Neuronal stem cell (in vitro differentiated cells): ENCODE measurements at regions not wholly inside any gene's neighbourhood (a gene's known extent, or its start where the extent isn't known, plus 50 kb on each side); places are given as distances from the start of the nearest gene placed in this dataset.

Experiments
- DNase-seq: peaks from one replicate; pipeline ENCODE4 v3.0.0-alpha.2; 2013; ENCODE audit warnings: low spot score
- H2AFZ ChIP-seq: one replicate; pipeline ENCODE4 v1.6.1; 2013; ENCODE audit warnings: mild to moderate bottlenecking, low read length, inconsistent platforms
- H2AK5ac ChIP-seq: 2 replicates; pipeline ENCODE4 v1.6.1; 2013; ENCODE audit warnings: low read depth, mild to moderate bottlenecking, inconsistent platforms, low read length, moderate library complexity, mixed read lengths
- H2BK120ac ChIP-seq: 2 replicates; pipeline ENCODE4 v1.6.1; 2013; ENCODE audit warnings: low read depth, mild to moderate bottlenecking, inconsistent platforms, low read length, moderate library complexity, mixed read lengths
- H2BK12ac ChIP-seq: one replicate; pipeline ENCODE4 v1.6.1; 2013; ENCODE audit warnings: low read length, inconsistent platforms
- H2BK15ac ChIP-seq: 2 replicates; pipeline ENCODE4 v1.6.1; 2013; ENCODE audit warnings: mild to moderate bottlenecking, low read length, inconsistent platforms, mixed read lengths
- H2BK5ac ChIP-seq: one replicate; pipeline ENCODE4 v1.6.1; 2013; ENCODE audit warnings: inconsistent platforms, mild to moderate bottlenecking, low read length, moderate library complexity
- H3K14ac ChIP-seq: one replicate; pipeline ENCODE4 v1.6.1; 2013; ENCODE audit warnings: low read length, inconsistent platforms
- H3K18ac ChIP-seq: 2 replicates; pipeline ENCODE4 v1.6.1; 2013; ENCODE audit warnings: low read length, inconsistent platforms
- H3K23ac ChIP-seq: 2 replicates; pipeline ENCODE4 v1.6.1; 2013; ENCODE audit warnings: low read depth, mild to moderate bottlenecking, mixed read lengths, low read length, inconsistent platforms; ENCODE audit not compliant: poor library complexity
- H3K27ac ChIP-seq: replicated peaks from 3 replicates; pipeline ENCODE4 v1.5.1; 2013; ENCODE audit warnings: low read length, inconsistent platforms
- H3K27me3 ChIP-seq, 3 experiments: 2 replicates each; pipeline ENCODE4 v1.6.1; 2013; ENCODE audit warnings: low read length in 3 of 3, mild to moderate bottlenecking in 2 of 3, inconsistent platforms in 1 of 3, low read depth in 1 of 3, mixed read lengths in 1 of 3, moderate library complexity in 1 of 3; ENCODE audit not compliant: control insufficient read depth in 3 of 3, insufficient read depth in 3 of 3
- H3K36me3 ChIP-seq, 2 donors: replicated peaks in 1 of 2; 2 replicates each; pipeline ENCODE4 v1.6.1; 2013; ENCODE audit warnings: low read length in 2 of 2; ENCODE audit not compliant: control insufficient read depth in 2 of 2, insufficient read depth in 2 of 2
- H3K4ac ChIP-seq: 2 replicates; pipeline ENCODE4 v1.6.1; 2013; ENCODE audit warnings: inconsistent platforms, mild to moderate bottlenecking, low read length, moderate library complexity
- H3K4me1 ChIP-seq, 2 donors: 1 replicate in 1 of 2; 2 replicates in 1 of 2; pipeline ENCODE4 v1.6.1; 2013; ENCODE audit warnings: low read length in 2 of 2, low read depth in 1 of 2; ENCODE audit not compliant: control insufficient read depth in 2 of 2, insufficient read depth in 1 of 2
- H3K4me2 ChIP-seq: one replicate; pipeline ENCODE4 v1.6.1; 2013; ENCODE audit warnings: mild to moderate bottlenecking, low read length, inconsistent platforms; ENCODE audit not compliant: insufficient read depth, poor library complexity, severe bottlenecking
- H3K4me3 ChIP-seq, 2 donors: 2 replicates each; pipeline ENCODE4 v1.5.1; 2013; ENCODE audit warnings: low read length in 2 of 2, mild to moderate bottlenecking in 2 of 2, inconsistent platforms in 1 of 2, moderate library complexity in 1 of 2
- H3K79me1 ChIP-seq: one replicate; pipeline ENCODE4 v1.6.1; 2013; ENCODE audit warnings: low read depth, mild to moderate bottlenecking, inconsistent platforms, low read length, moderate library complexity
- H3K9ac ChIP-seq: one replicate; pipeline ENCODE4 v1.6.1; 2013; ENCODE audit warnings: mild to moderate bottlenecking, low read depth, low read length, inconsistent platforms; ENCODE audit not compliant: poor library complexity
- H3K9me3 ChIP-seq, 2 donors: replicated peaks in 1 of 2; 2 replicates each; pipeline versions ENCODE3 to v1.6.1; 2013; ENCODE audit warnings: low read length in 2 of 2, mild to moderate bottlenecking in 2 of 2, inconsistent platforms in 1 of 2, low read depth in 1 of 2, mixed read lengths in 1 of 2, moderate library complexity in 1 of 2; ENCODE audit not compliant: control insufficient read depth in 2 of 2, insufficient read depth in 1 of 2
- H4K8ac ChIP-seq: one replicate; pipeline ENCODE4 v1.6.1; 2013; ENCODE audit warnings: low read depth, mild to moderate bottlenecking, inconsistent platforms, low read length, moderate library complexity
- H4K91ac ChIP-seq: one replicate; pipeline ENCODE4 v1.6.1; 2013; ENCODE audit warnings: low read length, low read depth, mild to moderate bottlenecking, inconsistent platforms; ENCODE audit not compliant: poor library complexity
- WGBS, 2 donors: extraction: QIAGEN DNeasy Blood & Tissue Kit; methylation state at CpG; one replicate each; pipeline ENCODE4 v1.1.7; 2013; ENCODE audit warnings: missing lambda C conversion rate in 2 of 2, mixed read lengths in 1 of 2; ENCODE audit not compliant: insufficient read length in 2 of 2, insufficient replicate concordance in 1 of 2; ENCODE audit errors: extremely low coverage in 2 of 2; 5-methylcytosine and 5-hydroxymethylcytosine counted together

GRCh38 chr20:43789593-43789992, 62.8 kb upstream of the GTSF1L start:
- Histone ChIP-seq H3K4me2 (no peak overlapping the region), H3K4ac (no peak overlapping the region), H4K91ac (no peak overlapping the region), H3K18ac (no peak overlapping the region), H4K8ac (no peak overlapping the region), H3K9ac (no peak overlapping the region), H3K27ac (no peak overlapping the region), H3K79me1 (no peaks in the 10 kb centered on the region), H3K14ac (no peak overlapping the region), H2BK12ac (no peak overlapping the region), H2BK120ac (no peak overlapping the region), H2AK5ac (no peak overlapping the region), H3K27me3 (no peaks in the 10 kb centered on the region), H3K23ac (no peak overlapping the region), H3K36me3 (no peaks in the 10 kb centered on the region), H2BK5ac (no peak overlapping the region), H3K9me3 (peaks cover 0 to 3% of the 10 kb centered on the region in 2 donors), H3K4me1 (no peaks in the 10 kb centered on the region), H2AFZ (no peak overlapping the region), H2BK15ac (no peak overlapping the region), H3K4me3 (no peak overlapping the region)
- no peak for DNase-seq

- no peak overlapping the region for H3K14ac ChIP-seq
- H2BK120ac ChIP-seq = no peak overlapping the region
- no peak overlapping the region for H3K4me3 ChIP-seq
- peaks cover 0 to 3% of the 10 kb centered on the region in 2 donors for H3K9me3 ChIP-seq
- H3K27ac ChIP-seq = no peak overlapping the region
- H2BK15ac ChIP-seq = no peak overlapping the region
- H3K36me3 ChIP-seq = no peaks in the 10 kb centered on the region
- no peak overlapping the region for H3K18ac ChIP-seq
- H3K27me3 ChIP-seq = no peaks in the 10 kb centered on the region
- H3K23ac ChIP-seq = no peak overlapping the region
- H3K4ac ChIP-seq = no peak overlapping the region
- WGBS, 2 donors = no CpG with 5 or more reads among the region's 2 CpGs
- no peak overlapping the region for H2AFZ ChIP-seq
- DNase-seq = no peak
- no peaks in the 10 kb centered on the region for H3K79me1 ChIP-seq
- H4K8ac ChIP-seq = no peak overlapping the region
- H3K4me1 ChIP-seq = no peaks in the 10 kb centered on the region
- no peak overlapping the region for H2BK12ac ChIP-seq
- no peak overlapping the region for H3K9ac ChIP-seq
- H2AK5ac ChIP-seq = no peak overlapping the region
- H2BK5ac ChIP-seq = no peak overlapping the region
- no peak overlapping the region for H3K4me2 ChIP-seq
- H4K91ac ChIP-seq = no peak overlapping the region
Observed at GRCh38 chr20:43787937-43788336, 61.1 kb upstream of the GTSF1L start.

- Histone ChIP-seq H3K9ac (no peak overlapping the region), H3K23ac (no peak overlapping the region), H3K36me3 (no peaks in the 10 kb centered on the region), H2BK5ac (no peak overlapping the region), H3K27ac (no peak overlapping the region), H4K8ac (no peak overlapping the region), H3K9me3 (no peaks in the 10 kb centered on the region), H3K4me2 (no peak overlapping the region), H2AFZ (no peak overlapping the region), H3K4ac (no peak overlapping the region), H3K14ac (no peak overlapping the region), H3K18ac (no peak overlapping the region), H2BK12ac (no peak overlapping the region), H3K4me3 (no peak overlapping the region), H3K27me3 (no peaks in the 10 kb centered on the region), H2AK5ac (no peak overlapping the region), H3K4me1 (no peaks in the 10 kb centered on the region), H3K79me1 (no peaks in the 10 kb centered on the region), H4K91ac (no peak overlapping the region), H2BK15ac (no peak overlapping the region), H2BK120ac (no peak overlapping the region)
- no CpG with 5 or more reads among the region's 5 CpGs for WGBS, 2 donors
- DNase-seq = no peak
Observed at GRCh38 chr20:43786885-43787284, 60.1 kb upstream of the GTSF1L start.

GRCh38 chr20:43781215-43781614, 54.4 kb upstream of the GTSF1L start:
- H3K79me1 ChIP-seq = no peaks in the 10 kb centered on the region
- H2BK120ac ChIP-seq = no peak overlapping the region
- no peak overlapping the region for H4K8ac ChIP-seq
- no CpG with 5 or more reads among the region's 3 CpGs for WGBS, 2 donors
- H3K18ac ChIP-seq = no peak overlapping the region
- no peaks in the 10 kb centered on the region for H3K4me1 ChIP-seq
- no peak for DNase-seq
- no peak overlapping the region for H2BK15ac ChIP-seq
- no peak overlapping the region for H3K4ac ChIP-seq
- H4K91ac ChIP-seq = no peak overlapping the region
- H2BK5ac ChIP-seq = no peak overlapping the region
- H2AFZ ChIP-seq = no peak overlapping the region
- no peak overlapping the region for H3K4me2 ChIP-seq
- peaks cover 5% of the 10 kb centered on the region in 2 donors for H3K9me3 ChIP-seq
- H2BK12ac ChIP-seq = no peak overlapping the region
- H3K23ac ChIP-seq = no peak overlapping the region
- H3K4me3 ChIP-seq = no peak overlapping the region
- no peak overlapping the region for H2AK5ac ChIP-seq
- no peaks in the 10 kb centered on the region for H3K27me3 ChIP-seq
- no peaks in the 10 kb centered on the region for H3K36me3 ChIP-seq
- H3K14ac ChIP-seq = no peak overlapping the region
- H3K27ac ChIP-seq = no peak overlapping the region
- no peak overlapping the region for H3K9ac ChIP-seq
